Mesothelial cell of epicardium (in vitro differentiated cells): ENCODE measurements at regions not wholly inside any gene's neighbourhood (a gene's known extent, or its start where the extent isn't known, plus 50 kb on each side); places are given as distances from the start of the nearest gene placed in this dataset.

ENCODE experiments used
- DNase-seq, 2 experiments: peaks; one replicate each; pipeline ENCODE4 v3.0.0; 2021; ENCODE audit warnings: low spot score in 2 of 2; ENCODE audit not compliant: unreplicated experiment in 2 of 2
- H3K27ac Mint-ChIP-seq: 2 replicates; pipeline ENCODE4 v1.8.0; 2021; ENCODE audit warnings: mixed read lengths
- H3K27me3 Mint-ChIP-seq: 2 replicates; pipeline ENCODE4 v1.8.0; 2021; ENCODE audit warnings: low read depth, mixed read lengths
- H3K36me3 Mint-ChIP-seq: 2 replicates; pipeline ENCODE4 v1.8.0; 2021; ENCODE audit warnings: mixed read lengths
- H3K4me1 Mint-ChIP-seq: 2 replicates; pipeline ENCODE4 v1.8.0; 2021; ENCODE audit warnings: mixed read lengths
- H3K4me3 Mint-ChIP-seq: 2 replicates; pipeline ENCODE4 v1.8.0; 2021; ENCODE audit warnings: mild to moderate bottlenecking, moderate library complexity, mixed read lengths
- H3K9me3 Mint-ChIP-seq: 2 replicates; pipeline ENCODE4 v1.8.0; 2021; ENCODE audit warnings: mixed read lengths
- CTCF ChIP-seq: fragments of 200-600 bp; sonication (generic); IDR thresholded peaks from one replicate; pipeline ENCODE4 v1.5.0; 2021; ENCODE audit warnings: antibody characterized with exemption; ENCODE audit not compliant: unreplicated experiment

GRCh38 chr7:118563311-118563710, 338.8 kb downstream of the ANKRD7 start:
- H3K36me3 Mint-ChIP-seq = no peaks in the 10 kb centered on the region
- H3K4me3 Mint-ChIP-seq = no peak overlapping the region
- no peak overlapping the region for H3K27ac Mint-ChIP-seq
- no peaks in the 10 kb centered on the region for H3K4me1 Mint-ChIP-seq
- no peak for DNase-seq
- H3K9me3 Mint-ChIP-seq = peaks cover 23% of the 10 kb centered on the region
- H3K27me3 Mint-ChIP-seq = no peaks in the 10 kb centered on the region
- no peak for TF ChIP-seq CTCF

- Mint-ChIP-seq H3K27ac (no peak overlapping the region), H3K4me1 (peaks cover 4% of the 10 kb centered on the region), H3K36me3 (peaks cover 2% of the 10 kb centered on the region), H3K9me3 (peaks cover 7% of the 10 kb centered on the region), H3K27me3 (no peaks in the 10 kb centered on the region), H3K4me3 (no peak overlapping the region)
- TF ChIP-seq CTCF = no peak
- DNase-seq = no peak
Observed at GRCh38 chr7:118572604-118573003, 348.1 kb downstream of the ANKRD7 start.

- peaks cover 4% of the 10 kb centered on the region for H3K4me1 Mint-ChIP-seq
- H3K36me3 Mint-ChIP-seq = peaks cover 2% of the 10 kb centered on the region
- DNase-seq = no peak
- no peak overlapping the region for H3K4me3 Mint-ChIP-seq
- H3K9me3 Mint-ChIP-seq = peaks cover 6% of the 10 kb centered on the region
- H3K27me3 Mint-ChIP-seq = no peaks in the 10 kb centered on the region
- H3K27ac Mint-ChIP-seq = no peak overlapping the region
- no peak for TF ChIP-seq CTCF
Observed at GRCh38 chr7:118573085-118573484, 348.6 kb downstream of the ANKRD7 start.

GRCh38 chr7:118575393-118575948, 351.0 kb downstream of the ANKRD7 start:
- Mint-ChIP-seq H3K4me3 (no peak overlapping the region), H3K27me3 (no peaks in the 10 kb centered on the region), H3K27ac (no peak overlapping the region), H3K4me1 (peaks cover 4% of the 10 kb centered on the region), H3K9me3 (peaks cover 4% of the 10 kb centered on the region), H3K36me3 (peaks cover 2% of the 10 kb centered on the region)
- TF ChIP-seq CTCF = no peak
- DNase-seq = no peak

- H3K27me3 Mint-ChIP-seq = no peaks in the 10 kb centered on the region
- no peaks in the 10 kb centered on the region for H3K36me3 Mint-ChIP-seq
- no peak overlapping the region for H3K27ac Mint-ChIP-seq
- peaks cover 9% of the 10 kb centered on the region for H3K9me3 Mint-ChIP-seq
- DNase-seq = no peak
- no peak overlapping the region for H3K4me3 Mint-ChIP-seq
- TF ChIP-seq CTCF = no peak
- H3K4me1 Mint-ChIP-seq = no peaks in the 10 kb centered on the region
Observed at GRCh38 chr7:118580743-118581382, 356.4 kb downstream of the ANKRD7 start.
